Activated T-helper 9 cell treated with anti-CD3 and anti-CD28 coated beads, Interleukin-2, amount 50 U/mL, for 16 hours (primary cell): ENCODE measurements at regions not wholly inside any gene's neighbourhood (a gene's known extent, or its start where the extent isn't known, plus 50 kb on each side); places are given as distances from the start of the nearest gene placed in this dataset.
"Not testable (repeated sequence)": the region's sequence is repeated elsewhere in the genome, so short reads cannot be mapped to it uniquely, and the experiment has no call there.

Experiments used
- DNase-seq: peaks from one replicate; pipeline ENCODE4 v3.0.0-alpha.2; 2020; ENCODE audit warnings: low read depth

DNA sequence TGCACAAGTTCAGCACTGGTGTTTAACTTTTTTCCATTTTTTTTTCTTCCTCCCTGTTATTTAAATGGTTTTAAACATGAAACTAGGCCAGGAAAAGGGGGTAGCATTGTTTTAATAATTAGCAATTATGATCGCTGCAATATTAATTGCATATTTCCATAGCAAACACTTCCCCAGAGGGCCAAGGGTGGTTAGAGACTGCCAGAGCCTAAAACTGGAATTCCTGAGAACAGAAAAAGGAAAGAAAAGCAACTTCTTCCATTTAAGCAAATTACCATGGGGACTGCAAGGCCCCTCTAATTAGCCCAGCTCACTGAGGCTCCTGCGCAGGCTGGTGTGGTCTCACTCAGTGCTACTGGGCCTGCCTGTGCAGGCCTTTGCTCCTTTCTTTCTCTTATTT, 201.5 kb downstream of the SMAD2 start:
- no peak for DNase-seq

DNA sequence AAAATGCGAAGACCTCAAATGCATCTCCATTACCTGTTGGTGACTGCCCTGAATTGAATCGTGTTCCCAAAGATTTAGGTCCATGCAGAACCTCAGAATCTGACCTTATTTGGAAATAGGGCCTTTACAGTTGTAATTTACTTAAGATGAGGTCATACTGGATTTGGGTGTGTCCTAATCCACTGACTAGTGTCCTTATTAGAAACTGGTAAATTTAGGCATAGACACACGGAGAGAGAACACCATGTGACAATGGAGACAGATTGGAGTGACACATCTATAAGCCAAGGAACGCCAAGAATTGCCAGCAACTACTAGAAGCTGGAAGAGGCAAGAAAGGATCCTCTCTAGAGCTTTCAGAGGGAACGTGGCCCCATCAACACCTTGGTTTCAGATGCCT, 203.1 kb downstream of the SMAD2 start:
- no peak for DNase-seq

DNA sequence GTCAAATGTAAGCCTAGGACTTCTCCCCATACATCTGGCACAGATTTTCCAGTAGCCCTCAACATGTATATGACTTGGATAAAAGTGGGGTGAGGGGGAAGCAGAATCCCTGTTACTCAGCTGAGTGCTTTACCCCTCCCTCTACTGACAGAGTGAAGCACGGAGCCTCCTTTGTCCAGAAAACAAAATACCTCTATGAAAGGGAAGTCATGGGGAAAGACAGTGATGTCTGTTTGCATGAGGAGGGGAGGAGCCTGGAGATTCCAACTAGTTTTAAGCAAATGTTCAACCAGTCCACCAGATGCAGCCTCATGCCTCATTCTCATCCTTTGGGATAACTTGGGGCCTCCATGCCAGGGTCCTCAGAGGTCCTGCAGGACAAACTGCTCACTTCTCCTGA, 203.9 kb downstream of the SMAD2 start:
- no peak for DNase-seq

DNA sequence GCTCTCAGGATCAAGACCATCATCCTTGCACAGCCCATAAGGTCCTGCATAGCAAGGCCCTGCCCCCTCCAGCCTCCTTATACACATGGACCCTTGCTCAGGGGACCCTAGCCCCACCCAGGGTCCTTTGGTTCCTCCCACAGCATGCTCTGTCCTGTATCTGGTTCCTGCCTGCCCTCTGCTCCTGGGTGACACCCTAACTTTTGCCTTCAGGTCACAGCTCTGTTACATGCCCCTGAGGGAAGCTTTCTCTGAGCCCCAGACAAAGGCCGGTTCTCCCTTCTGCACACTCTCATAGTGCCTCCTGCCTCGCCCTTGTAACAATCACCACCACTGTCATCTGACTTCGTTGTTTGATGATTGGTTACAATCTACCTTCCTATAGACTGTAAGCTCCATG, 204.8 kb downstream of the SMAD2 start:
- no peak for DNase-seq

DNA sequence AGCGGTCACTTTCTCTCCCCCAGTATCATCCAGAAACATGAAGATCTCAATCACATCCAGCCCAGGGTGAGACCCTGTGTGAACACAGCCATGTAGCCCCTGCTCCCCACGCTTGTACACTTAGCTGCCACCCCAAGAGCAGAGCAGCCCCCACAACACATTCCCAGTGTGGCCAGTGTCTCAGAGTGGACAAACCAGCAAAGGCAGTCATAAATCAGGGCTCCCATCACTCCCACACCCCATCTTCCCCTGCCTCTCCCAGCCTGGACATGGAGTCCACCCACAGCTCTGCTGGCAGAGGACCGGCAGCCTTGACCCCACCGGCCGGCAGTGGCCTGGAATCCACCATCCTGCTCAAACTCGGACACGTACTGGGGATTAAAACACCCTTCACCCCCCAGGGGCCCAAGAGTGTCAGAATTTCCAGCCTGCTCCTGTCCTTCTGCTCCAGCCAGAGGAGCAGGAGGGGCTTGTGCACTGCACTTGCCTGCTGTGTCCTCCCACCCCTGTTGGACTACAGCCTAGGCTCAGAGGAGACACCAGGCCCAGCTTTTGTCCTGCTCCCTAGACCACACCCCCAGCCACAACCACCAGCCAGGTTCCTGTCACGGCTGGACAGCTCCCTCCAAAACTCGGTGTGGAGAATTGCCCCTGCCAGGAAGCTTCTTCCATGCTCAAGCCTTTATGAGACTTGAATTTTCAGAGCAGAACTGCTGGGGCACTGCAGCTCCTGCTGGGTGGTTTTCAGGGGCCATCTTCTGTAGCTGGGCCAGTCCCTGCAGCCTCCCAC, 206.1 kb downstream of the SMAD2 start:
- DNase-seq = no peak

DNA sequence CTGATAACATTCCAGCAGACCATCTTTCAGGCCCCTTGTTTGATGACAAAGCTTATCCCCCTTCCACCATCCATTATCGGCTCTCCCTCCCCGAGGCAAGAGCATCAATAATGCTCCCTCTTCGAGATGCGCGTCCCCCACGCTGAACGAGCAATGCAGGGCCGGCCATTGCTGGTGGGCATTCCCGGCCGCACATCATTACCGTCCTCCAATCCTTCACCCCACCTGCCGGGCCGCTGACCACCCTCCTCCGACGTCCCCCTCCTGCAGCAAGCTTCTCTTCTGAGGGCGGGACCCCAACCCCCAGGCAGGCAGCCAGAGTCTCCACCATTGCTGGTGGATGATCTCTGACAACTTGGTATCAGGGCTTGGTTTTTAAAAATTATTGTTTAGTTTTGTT, 208.6 kb downstream of the SMAD2 start:
- no peak for DNase-seq

DNA sequence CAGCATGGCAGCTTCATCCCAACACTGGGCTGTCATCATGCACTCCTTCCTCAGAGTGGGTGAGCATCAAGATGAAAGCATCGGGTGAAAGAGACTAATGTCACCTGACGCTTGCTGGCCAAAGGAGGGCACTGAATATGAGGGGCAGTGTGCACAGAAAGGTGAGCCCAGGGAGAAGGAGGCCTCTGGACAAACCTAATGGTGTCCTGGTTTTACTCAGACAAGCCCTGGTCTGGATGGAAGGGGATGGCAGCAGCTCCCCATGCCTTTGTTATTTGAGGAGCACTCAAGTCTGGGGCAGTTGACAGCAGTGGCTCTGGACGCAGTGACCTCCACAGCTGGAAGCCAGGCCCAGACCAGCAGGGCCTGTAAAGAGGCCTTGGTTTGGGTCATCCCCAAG, 209.7 kb downstream of the SMAD2 start:
- DNase-seq = no peak

DNA sequence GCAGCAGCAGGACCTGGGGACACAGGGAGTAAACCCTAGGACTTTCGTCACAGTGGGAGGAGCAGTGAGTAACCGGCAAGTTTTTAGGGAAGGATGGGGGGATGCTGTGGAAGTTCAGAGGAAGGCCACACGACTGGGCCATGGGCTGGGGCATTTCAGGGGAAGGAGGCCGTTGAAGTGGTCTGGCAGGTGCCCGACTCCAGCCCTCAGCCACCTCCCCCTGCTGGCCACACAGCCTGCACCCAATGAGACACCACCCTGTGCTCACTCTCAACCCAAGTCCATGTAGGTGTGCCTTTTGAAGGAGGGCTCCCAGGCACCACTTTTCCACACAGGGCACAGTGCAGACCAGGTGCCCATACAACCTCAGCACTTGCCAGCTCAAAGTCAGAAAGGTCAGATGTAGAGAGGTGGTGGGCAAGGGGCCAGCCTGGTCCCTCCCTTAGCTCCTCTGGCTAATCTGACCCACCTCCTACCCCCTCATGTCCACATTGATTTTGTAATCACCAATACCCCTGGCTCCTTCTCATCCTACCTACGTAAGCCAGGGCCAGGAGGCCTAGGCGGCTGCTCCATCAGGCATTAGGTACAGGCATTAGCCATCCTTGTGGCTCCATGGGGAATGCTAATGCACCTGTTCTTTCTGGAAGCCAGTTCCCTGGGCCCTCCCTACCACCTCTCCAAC, 211.2 kb downstream of the SMAD2 start:
- no peak for DNase-seq

DNA sequence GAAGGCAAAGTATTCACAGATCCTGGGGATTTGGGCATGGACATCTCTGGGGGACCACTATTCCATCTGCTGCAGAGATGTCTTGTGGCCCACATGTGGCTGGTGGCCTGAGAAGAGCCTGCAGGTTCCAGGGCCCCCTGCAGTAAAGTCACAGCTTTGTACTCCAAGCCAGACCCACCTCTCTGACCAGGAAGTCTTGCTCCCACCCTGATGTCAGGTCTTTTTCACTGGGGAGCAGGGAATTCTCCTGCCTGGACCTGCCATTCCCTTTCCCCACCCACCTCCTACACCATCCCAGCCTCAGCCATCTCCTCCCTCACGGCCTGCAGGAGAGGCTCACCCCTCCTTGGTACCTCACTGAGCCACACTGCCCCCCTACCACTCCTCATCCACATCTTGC, 211.8 kb downstream of the SMAD2 start:
- no peak for DNase-seq

DNA sequence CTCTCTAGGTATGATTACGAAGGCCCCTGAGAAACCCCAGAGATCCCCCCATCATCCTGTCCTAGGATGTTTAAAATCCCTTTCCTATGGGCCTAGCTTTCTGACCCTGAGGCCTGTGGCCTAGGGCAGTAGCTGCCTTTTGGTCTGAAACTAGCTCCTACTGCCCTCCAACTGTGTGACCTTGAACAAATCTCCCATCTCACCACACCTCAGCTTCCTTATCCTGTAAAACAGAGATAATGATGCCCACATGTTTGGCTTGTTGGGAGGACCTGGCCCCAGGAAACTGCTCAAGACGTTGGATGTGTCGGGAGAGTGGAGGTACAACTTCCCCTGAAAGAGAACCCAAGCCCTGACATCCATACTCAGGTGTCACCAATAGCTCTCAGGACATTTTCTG, 213.2 kb downstream of the SMAD2 start:
- DNase-seq = no peak

DNA sequence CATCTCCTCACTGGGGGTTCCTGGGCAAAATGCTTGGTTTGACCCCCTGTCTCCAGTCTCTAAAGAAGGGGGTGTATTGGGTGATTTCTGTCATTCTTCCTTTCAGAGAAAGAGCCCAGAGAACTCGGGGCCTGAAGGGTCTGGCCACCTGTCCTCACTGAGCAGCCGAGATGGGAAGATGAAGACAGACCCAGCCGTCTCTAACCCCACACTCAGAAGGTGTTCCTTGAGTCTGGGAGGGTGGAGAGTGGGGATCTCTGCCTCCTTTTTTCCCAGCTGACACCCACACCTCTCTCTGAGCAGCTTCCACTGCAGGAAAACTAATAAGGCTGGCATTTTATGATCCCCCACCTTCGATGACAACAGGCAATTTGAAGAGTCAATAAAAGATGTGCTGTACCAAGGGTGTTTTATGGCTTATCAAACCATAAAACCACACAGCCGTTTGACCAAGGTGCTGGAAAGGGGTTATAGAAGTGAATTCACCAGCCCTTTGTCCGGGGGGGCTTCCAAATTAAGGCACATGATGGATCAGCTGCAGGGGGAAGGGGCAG, 213.8 kb downstream of the SMAD2 start:
- DNase-seq = no peak

DNA sequence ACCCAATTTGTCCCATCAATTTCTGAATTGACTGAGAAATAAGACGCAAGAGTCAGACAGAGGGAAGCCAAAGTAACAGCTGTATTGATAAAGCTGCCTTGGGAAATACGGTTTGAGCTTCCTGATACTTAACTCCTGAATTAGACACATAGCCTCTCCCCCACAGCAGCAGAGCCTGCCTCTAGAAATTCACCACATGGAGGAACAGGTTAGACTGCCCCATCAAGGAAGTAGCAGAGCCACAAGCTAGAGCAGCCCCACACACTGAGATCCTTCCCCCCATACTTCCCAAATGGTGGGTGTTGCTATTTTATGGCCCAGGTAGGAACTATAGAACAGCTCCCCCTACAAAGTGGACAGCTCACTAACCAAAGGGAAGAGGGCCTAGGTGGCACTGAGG, 220.0 kb downstream of the SMAD2 start:
- DNase-seq = no peak

DNA sequence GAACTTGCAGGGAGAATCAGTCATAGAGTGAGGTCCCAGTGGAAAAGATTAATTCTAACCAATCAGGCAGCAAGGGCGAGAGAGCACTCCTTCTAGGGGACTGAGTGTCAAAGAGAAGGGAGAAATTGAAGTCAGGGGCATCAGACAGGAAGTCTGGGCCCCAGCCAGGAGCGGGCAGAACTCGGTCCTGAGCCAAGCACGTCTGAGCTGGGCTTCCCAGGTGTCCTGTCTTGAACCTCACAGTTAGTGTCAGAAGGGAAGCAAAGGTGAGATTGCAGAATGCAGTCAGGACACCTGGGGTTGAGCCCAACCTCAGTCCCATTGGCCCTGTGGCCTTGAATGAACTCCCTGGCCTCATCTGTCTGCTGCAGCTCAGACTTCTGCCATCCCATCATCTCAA, 220.9 kb downstream of the SMAD2 start:
- no peak for DNase-seq

DNA sequence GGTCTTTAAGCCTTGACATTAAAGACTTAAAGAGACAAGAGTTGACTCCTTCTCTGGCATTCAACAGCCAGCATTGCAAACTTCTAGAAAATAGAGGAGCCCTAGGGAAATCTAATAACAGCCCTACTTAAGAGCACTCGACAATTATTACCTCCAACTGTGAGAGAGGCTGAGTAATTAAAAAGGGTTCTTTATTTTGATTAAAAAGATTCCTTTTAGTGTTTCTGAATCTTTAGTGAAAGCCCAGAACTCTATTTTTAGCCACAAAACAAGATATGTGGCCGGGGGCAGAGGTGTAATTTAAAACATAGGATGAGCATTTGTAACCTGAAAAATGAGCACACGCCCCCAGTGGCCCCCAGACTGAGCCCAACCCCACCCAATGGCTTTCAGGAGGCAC, 222.3 kb downstream of the SMAD2 start:
- DNase-seq = no peak

DNA sequence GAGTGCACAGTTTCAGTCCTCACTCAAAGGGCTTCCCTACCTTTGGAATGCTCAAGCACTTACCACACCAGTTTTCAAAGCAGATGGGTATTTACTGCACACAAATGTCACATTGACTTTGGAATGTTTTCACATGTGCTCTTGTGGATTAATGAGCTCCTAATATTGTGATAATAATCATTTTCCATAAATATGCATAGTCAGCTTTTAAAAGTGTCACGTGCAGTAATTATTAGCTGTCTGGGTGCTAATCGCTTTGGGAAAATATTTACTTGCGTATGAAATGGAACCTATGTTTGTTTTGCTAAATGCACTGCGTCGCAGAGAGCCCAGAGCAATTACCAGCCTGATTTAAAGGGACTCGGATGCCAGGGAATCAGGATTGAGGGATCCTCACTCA, 229.3 kb downstream of the SMAD2 start:
- no peak for DNase-seq

DNA sequence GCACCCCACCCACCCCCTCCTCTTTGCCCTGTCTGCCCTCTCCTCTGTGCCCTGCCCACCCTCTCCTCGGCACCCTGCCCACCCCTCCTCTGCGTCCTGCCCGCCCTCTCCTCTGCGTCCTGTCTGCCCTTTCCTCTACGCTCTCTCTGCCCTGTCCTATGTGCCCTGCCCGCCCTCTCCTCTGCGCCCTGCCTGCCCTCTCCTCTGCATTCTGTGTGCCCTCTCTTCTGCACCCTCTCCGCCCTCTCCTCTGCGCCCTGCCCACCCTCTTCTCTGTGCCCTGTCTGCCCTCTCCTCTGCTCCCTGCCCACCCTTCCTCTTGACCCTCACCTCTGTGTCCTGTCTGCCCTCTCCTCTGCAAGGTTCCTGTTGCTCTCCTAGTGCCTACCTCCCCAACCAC, 233.6 kb downstream of the SMAD2 start:
- DNase-seq = no peak

DNA sequence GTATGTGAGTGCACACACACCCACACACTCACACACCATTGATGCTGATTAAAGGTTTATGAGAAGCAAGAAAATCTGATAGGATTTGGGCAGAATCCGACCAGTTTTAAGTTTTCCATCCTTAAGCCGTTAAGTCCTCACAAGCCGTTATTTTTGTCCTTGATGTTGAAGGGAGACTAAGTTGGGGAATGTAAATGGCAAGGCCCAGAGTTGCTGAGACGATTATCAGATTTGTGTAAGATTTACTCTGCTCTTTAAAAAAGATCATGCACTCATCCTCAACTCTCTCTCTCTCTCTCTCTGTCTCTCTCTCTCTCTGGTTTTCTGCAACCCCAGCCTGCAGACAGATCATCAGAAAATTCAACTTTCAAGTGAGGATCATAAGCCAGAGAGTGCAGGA, 238.8 kb downstream of the SMAD2 start:
- no peak for DNase-seq

DNA sequence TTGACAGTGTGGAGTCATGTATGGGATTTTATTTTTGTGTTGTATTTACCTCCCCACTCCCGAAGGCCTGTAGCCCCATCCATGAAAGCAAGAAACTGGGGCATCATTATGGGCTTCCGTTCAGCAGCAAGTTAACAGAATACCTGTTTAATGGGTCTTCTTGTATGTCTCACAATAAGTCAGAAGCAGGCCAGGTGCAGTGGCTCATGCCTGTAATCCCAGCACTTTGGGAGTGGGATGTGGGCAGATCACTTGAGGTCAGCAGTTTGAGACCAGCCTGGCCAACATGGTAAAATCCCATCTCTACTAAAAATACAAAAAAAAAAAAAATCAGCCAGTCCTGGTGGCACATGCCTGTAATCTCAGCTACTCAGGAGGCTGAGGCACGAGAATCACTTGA, 239.7 kb downstream of the SMAD2 start:
- not testable (repeated sequence) for DNase-seq

DNA sequence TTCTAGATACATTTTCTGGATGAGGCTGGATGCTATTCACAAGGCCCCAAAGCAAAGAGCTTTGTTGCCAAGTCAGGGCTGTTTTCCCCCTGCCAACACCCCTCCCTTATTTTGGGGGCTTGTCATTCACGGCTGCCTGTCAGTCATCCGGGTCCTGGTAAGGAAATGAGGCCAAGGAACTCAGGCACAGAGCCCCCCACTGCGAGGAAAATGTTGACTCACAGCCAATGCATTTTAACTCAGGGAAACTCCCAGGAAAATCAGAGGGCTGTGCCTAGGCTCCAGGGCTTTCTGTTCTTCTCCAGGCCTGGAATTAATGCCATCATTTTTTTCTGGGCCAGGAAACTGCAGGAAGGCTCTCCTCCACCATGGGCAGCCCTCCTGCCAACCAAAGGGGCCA, 241.1 kb downstream of the SMAD2 start:
- no peak for DNase-seq

DNA sequence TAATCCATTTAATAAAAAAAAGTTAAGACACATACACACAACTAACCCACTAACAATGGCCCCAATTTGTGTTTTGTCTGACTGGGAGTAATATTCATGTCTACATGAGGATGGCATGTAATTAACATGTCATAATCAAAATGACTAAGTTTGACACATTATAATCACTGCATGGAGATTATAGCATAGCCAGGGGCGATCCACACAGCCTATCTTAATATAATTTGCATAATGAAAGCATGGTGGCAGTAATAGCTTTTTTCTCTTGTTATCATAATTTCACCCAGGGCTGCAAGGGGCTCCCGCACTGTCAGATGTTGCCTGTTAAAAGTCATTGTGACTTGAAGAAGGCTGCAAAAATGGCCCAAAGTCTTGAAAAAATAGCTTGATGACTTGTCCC, 243.7 kb downstream of the SMAD2 start:
- no peak for DNase-seq

DNA sequence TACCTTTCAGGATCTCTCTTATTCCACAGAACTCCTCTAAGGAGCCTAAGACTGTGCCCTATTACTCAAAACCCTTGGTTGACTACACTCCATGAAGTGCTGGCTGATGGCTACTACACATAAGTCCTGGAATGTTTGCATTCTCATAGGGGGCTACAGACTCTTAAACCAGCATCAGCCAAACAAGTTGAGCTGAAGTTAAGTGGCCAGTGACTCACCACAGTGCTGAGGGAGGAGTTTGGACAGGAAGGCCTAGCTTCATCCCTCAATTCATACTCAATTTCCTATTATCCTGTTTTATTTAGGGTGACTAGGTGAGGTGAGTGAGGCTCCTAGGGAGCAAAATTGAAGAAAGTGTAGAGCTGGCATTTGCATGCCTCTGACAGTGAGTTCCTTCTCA, 246.7 kb downstream of the SMAD2 start:
- no peak for DNase-seq

DNA sequence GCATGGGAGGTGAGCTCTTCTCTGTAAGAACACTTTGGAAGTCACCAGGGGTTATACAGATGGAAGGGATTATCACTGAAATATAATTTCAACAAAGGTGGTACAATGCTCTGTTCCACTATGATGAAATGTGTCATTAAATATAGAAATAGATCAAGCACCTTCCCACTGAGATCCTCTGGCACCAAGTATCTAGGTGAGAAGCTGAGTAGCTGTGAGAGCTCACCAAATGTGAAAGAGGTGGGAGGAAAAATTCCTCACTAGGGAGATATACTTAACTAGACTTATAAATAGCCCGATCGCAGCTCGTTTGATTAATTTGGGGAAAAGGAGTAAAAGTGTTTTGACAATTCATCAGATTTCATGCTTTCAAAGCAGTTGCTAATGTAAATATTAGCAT, 247.6 kb downstream of the SMAD2 start:
- no peak for DNase-seq

DNA sequence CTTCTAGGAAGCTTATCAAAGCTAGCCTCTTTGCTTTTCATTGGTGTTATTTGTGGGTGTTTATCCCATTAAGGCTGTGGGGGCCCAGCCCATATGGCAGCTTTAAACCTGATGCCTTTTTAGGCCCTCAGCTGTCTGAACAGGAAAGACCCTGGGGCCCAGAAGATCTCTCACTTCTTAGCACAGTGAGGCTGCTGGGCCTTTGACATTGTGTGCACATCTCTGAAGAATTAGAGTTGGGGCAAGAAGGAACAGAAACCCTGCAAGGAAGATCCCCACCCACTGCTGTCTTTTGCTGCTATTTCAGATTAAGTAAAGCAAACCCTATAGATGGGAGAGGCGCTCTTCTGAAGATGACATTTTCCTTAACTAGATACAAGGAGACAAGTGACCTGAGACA, 250.0 kb downstream of the SMAD2 start:
- DNase-seq = no peak

DNA sequence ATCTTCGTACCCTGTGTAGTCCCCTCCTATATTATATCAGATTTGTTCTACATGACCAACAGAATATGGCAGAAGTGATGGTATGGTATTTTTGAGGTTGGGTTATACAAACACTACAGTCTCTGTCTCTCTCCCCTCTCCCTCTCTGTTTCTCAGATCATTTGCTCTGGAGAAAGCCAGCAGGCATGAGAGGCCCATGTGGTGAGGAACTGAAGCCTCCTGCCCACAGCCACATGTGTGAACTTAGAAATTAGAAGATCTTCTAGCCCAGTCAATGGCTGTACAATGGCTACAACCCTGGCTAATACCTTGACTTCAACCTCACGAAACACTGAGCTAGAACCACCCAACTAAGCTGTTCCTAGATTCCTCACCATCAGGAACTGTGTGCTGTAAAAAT, 250.6 kb downstream of the SMAD2 start:
- no peak for DNase-seq
